WTC11 (cell line): ENCODE measurements at regions not wholly inside any gene's neighbourhood (a gene's known extent, or its start where the extent isn't known, plus 50 kb on each side); places are given as distances from the start of the nearest gene placed in this dataset.

ENCODE experiments used
- FOXK1 ChIP-seq: sonication (generic); formaldehyde crosslinking; IDR thresholded peaks from 2 replicates; pipeline ENCODE4 v1.8.0; 2022; ENCODE audit warnings: mild to moderate bottlenecking, moderate library complexity, missing genetic modification reagents
- FOXP1 ChIP-seq: sonication (generic); formaldehyde crosslinking; IDR thresholded peaks from 2 replicates; pipeline ENCODE4 v1.8.0; 2022; ENCODE audit warnings: missing genetic modification reagents, mild to moderate bottlenecking, moderate library complexity, borderline replicate concordance
- TCF7 ChIP-seq: sonication (generic); formaldehyde crosslinking; IDR thresholded peaks from 2 replicates; pipeline ENCODE4 v1.8.0; 2022; ENCODE audit warnings: mild to moderate bottlenecking, low read depth, missing genetic modification reagents, moderate library complexity
- ZNF317 ChIP-seq: sonication (generic); formaldehyde crosslinking; IDR thresholded peaks from 2 replicates; pipeline ENCODE4 v1.8.1; 2023; ENCODE audit warnings: low read depth, mild to moderate bottlenecking, moderate library complexity, missing genetic modification reagents, borderline replicate concordance
- TF ChIP-seq, protein P1 (sequence below): sonication (generic); formaldehyde crosslinking; IDR thresholded peaks from 2 replicates; pipeline ENCODE4 v1.8.1; 2022; ENCODE audit warnings: low read depth, mild to moderate bottlenecking, moderate library complexity, missing genetic modification reagents, borderline replicate concordance

GRCh38 chr2:3125001-3125760 lies 252.4 kb downstream of the EIPR1 start:
- TF ChIP-seq, protein P1, sequence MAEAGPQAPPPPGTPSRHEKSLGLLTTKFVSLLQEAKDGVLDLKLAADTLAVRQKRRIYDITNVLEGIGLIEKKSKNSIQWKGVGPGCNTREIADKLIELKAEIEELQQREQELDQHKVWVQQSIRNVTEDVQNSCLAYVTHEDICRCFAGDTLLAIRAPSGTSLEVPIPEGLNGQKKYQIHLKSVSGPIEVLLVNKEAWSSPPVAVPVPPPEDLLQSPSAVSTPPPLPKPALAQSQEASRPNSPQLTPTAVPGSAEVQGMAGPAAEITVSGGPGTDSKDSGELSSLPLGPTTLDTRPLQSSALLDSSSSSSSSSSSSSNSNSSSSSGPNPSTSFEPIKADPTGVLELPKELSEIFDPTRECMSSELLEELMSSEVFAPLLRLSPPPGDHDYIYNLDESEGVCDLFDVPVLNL: no peak
- no peak for TF ChIP-seq FOXP1
- TF ChIP-seq TCF7 (CRISPR knock-in tag): no peak
- TF ChIP-seq FOXK1 (CRISPR knock-in tag): no peak
- no peak for TF ChIP-seq ZNF317 (CRISPR knock-in tag)
